SK-N-SH (cell line): ENCODE measurements at regions not wholly inside any gene's neighbourhood (a gene's known extent, or its start where the extent isn't known, plus 50 kb on each side); places are given as distances from the start of the nearest gene placed in this dataset.

Experiments
- CTCF ChIA-PET: fragments of 300-600, 350-600 bp; formaldehyde crosslinking; extraction: SDS; loops from one replicate; lab custom pipeline; 2021; lab: Yijun Ruan, JAX
- POLR2A ChIA-PET: fragments of 350-600 bp; sonication (Branson Sonifier 250); formaldehyde crosslinking; extraction: SDS; loops from one replicate; lab custom pipeline; 2020; ENCODE audit warnings: antibody characterized with exemption, inconsistent platforms; lab: Yijun Ruan, JAX
- DNase-seq: peaks from one replicate; pipeline ENCODE4 v3.0.0; 2012
- H2AFZ ChIP-seq: fragments of 200-600 bp; sonication (generic); 2 replicates; pipeline ENCODE4 v1.8.1; 2016; ENCODE audit warnings: antibody characterized with exemption, mild to moderate bottlenecking, low read depth
- H3F3A ChIP-seq: fragments of 200-600 bp; sonication (generic); replicated peaks from 2 replicates; pipeline ENCODE3; 2016; ENCODE audit warnings: antibody characterized with exemption, mild to moderate bottlenecking; ENCODE audit not compliant: insufficient read depth
- H3K27ac ChIP-seq, 2 experiments: fragments of 200-500 bp in 1 of 2; fragments of 200-600 bp in 1 of 2; sonication (Bioruptor generic) in 1 of 2; sonication (generic), shearing (Covaris generic) in 1 of 2; 2 replicates each; pipeline versions ENCODE4 v1.5.1 to v1.6.1; 2014 to 2016; ENCODE audit warnings: low read depth in 2 of 2, inconsistent platforms in 1 of 2, low read length in 1 of 2, mild to moderate bottlenecking in 1 of 2, mixed read lengths in 1 of 2
- H3K27me3 ChIP-seq: fragments of 200-600 bp; sonication (generic), shearing (Covaris generic); 2 replicates; pipeline ENCODE4 v1.6.1; 2016; ENCODE audit warnings: mixed run types; ENCODE audit not compliant: insufficient read depth
- H3K36me3 ChIP-seq, 2 experiments: fragments of 200-500 bp in 1 of 2; fragments of 200-600 bp in 1 of 2; sonication (Bioruptor generic) in 1 of 2; sonication (generic) in 1 of 2; replicated peaks in 1 of 2; 2 replicates each; pipeline versions ENCODE3 to v1.5.1; 2014 to 2016; ENCODE audit warnings: low read length in 1 of 2, mild to moderate bottlenecking in 1 of 2; ENCODE audit not compliant: insufficient read depth in 2 of 2, control insufficient read depth in 1 of 2
- H3K4me1 ChIP-seq, 2 experiments: fragments of 200-500 bp in 1 of 2; fragments of 200-600 bp in 1 of 2; sonication (Bioruptor generic) in 1 of 2; sonication (generic), shearing (Covaris generic) in 1 of 2; 2 replicates each; pipeline versions ENCODE4 v1.5.1 to v1.6.1; 2014 to 2016; ENCODE audit warnings: low read depth in 1 of 2, low read length in 1 of 2, mixed run types in 1 of 2; ENCODE audit not compliant: insufficient read depth in 2 of 2, control insufficient read depth in 1 of 2
- H3K4me2 ChIP-seq: fragments of 200-600 bp; sonication (generic), shearing (Covaris generic); 2 replicates; pipeline ENCODE4 v1.6.1; 2017; ENCODE audit warnings: mixed run types
- H3K4me3 ChIP-seq, 2 experiments: fragments of 200-500 bp in 1 of 2; fragments of 200-600 bp in 1 of 2; sonication (Bioruptor generic) in 1 of 2; sonication (generic), shearing (Covaris generic) in 1 of 2; 2 replicates each; pipeline versions ENCODE4 v1.5.1 to v1.8.1; 2014 to 2016; ENCODE audit warnings: low read depth in 2 of 2, inconsistent platforms in 1 of 2, low read length in 1 of 2, mild to moderate bottlenecking in 1 of 2, mixed read lengths in 1 of 2, moderate library complexity in 1 of 2
- H3K79me2 ChIP-seq: fragments of 200-600 bp; sonication (generic); 2 replicates; pipeline ENCODE4 v1.8.1; 2017; ENCODE audit warnings: mild to moderate bottlenecking; ENCODE audit not compliant: insufficient read depth
- H3K9ac ChIP-seq: fragments of 200-600 bp; sonication (generic); 2 replicates; pipeline ENCODE4 v1.6.1; 2017; ENCODE audit warnings: mixed run types
- H3K9me2 ChIP-seq: fragments of 200-600 bp; sonication (generic); 2 replicates; pipeline ENCODE4 v1.6.1; 2017; ENCODE audit warnings: mixed run types
- H3K9me3 ChIP-seq: fragments of 200-600 bp; sonication (generic); 2 replicates; pipeline ENCODE4 v1.6.1; 2017; ENCODE audit warnings: mixed run types, mild to moderate bottlenecking, moderate library complexity
- H4K20me1 ChIP-seq: fragments of 200-600 bp; sonication (generic); 2 replicates; pipeline ENCODE4 v1.6.1; 2017; ENCODE audit warnings: mild to moderate bottlenecking, mixed run types; ENCODE audit not compliant: insufficient read depth
- CHD2 ChIP-seq: fragments of 150-350 bp; IDR thresholded peaks from 2 replicates; pipeline ENCODE4 v1.6.1; 2018; ENCODE audit warnings: low read length; ENCODE audit not compliant: partially characterized antibody
- FOXJ3 ChIP-seq: sonication (generic); formaldehyde crosslinking; IDR thresholded peaks from 2 replicates; pipeline ENCODE4 v1.5.1; 2020; ENCODE audit warnings: mild to moderate bottlenecking, missing genetic modification reagents
- FOXM1 ChIP-seq: IDR thresholded peaks from 2 replicates; pipeline ENCODE4 v1.4.0; 2012; ENCODE audit warnings: low read depth, mild to moderate bottlenecking
- GABPA ChIP-seq: IDR thresholded peaks from 2 replicates; pipeline ENCODE4 v1.4.0; 2012; ENCODE audit warnings: low read depth, mild to moderate bottlenecking
- GATA2 ChIP-seq: sonication (generic); formaldehyde crosslinking; IDR thresholded peaks from 2 replicates; pipeline ENCODE4 v1.5.0; 2020; ENCODE audit warnings: mild to moderate bottlenecking, missing genetic modification reagents
- JUND ChIP-seq: IDR thresholded peaks from 2 replicates; pipeline ENCODE4 v1.4.0; 2012
- MXI1 ChIP-seq: IDR thresholded peaks from 2 replicates; pipeline ENCODE4 v1.6.1; 2012; ENCODE audit warnings: mild to moderate bottlenecking, low read depth, low read length, improper control_type of control experiment
- NFIC ChIP-seq: IDR thresholded peaks from 2 replicates; pipeline ENCODE4 v1.4.0; 2012; ENCODE audit warnings: borderline replicate concordance
- NRF1 ChIP-seq: IDR thresholded peaks from 2 replicates; pipeline ENCODE4 v1.6.1; 2012; ENCODE audit warnings: low read depth, mild to moderate bottlenecking, low read length
- POLR2AphosphoS5 ChIP-seq: IDR thresholded peaks from 2 replicates; pipeline ENCODE4 v1.6.1; 2012; ENCODE audit warnings: low read depth, low read length
- REST ChIP-seq: IDR thresholded peaks from 2 replicates; pipeline ENCODE4 v1.6.1; 2012; ENCODE audit warnings: mild to moderate bottlenecking, low read depth, low read length, moderate library complexity
- RFX5 ChIP-seq: IDR thresholded peaks from 2 replicates; pipeline ENCODE4 v1.6.1; 2012; ENCODE audit warnings: mild to moderate bottlenecking, improper control_type of control experiment, low read length
- RXRA ChIP-seq: IDR thresholded peaks from 2 replicates; pipeline ENCODE4 v1.4.0; 2012; ENCODE audit warnings: low read depth, mild to moderate bottlenecking, borderline replicate concordance
- SIN3A ChIP-seq: IDR thresholded peaks from 2 replicates; pipeline ENCODE4 v1.6.1; 2012; ENCODE audit warnings: low read depth, mild to moderate bottlenecking, low read length, moderate library complexity, borderline replicate concordance
- SMC3 ChIP-seq: IDR thresholded peaks from 2 replicates; pipeline ENCODE4 v1.6.1; 2012; ENCODE audit warnings: low read depth, low read length, improper control_type of control experiment
- TCF12 ChIP-seq: IDR thresholded peaks from 2 replicates; pipeline ENCODE4 v1.4.0; 2012
- TEAD4 ChIP-seq: IDR thresholded peaks from 2 replicates; pipeline ENCODE4 v1.4.0; 2012; ENCODE audit warnings: mild to moderate bottlenecking, borderline replicate concordance; ENCODE audit not compliant: insufficient read depth
- USF2 ChIP-seq: fragments of 150-350 bp; IDR thresholded peaks from 2 replicates; pipeline ENCODE4 v1.6.1; 2017; ENCODE audit warnings: antibody characterized with exemption, low read length, low read depth, borderline replicate concordance
- YY1 ChIP-seq: IDR thresholded peaks from 2 replicates; pipeline ENCODE4 v1.4.0; 2012; ENCODE audit warnings: low read depth, mild to moderate bottlenecking
- WGBS: methylation state at CpG from one replicate; pipeline ENCODE4 v1.1.6; 2017; ENCODE audit warnings: low lambda C conversion rate; 5-methylcytosine and 5-hydroxymethylcytosine counted together
- TF ChIP-seq, protein P1 (sequence below): fragments of 200-600 bp; sonication (generic); IDR thresholded peaks from 2 replicates; pipeline ENCODE4 v1.6.1; 2017; ENCODE audit warnings: antibody characterized with exemption, mild to moderate bottlenecking, moderate library complexity
- TF ChIP-seq, protein P2 (sequence below): IDR thresholded peaks from 2 replicates; pipeline ENCODE4 v1.4.0; 2012; ENCODE audit warnings: low read depth

GRCh38 chr6:54786154-54786553 is 60.4 kb upstream of the FAM83B start:
- ChIA-PET POLR2A (no interaction called here), CTCF (interaction anchor here (0.6 kb wide), 1 partner anchor 24 kb away, joined by 3 read pairs; no protein-coding TSS in a partner anchor)
- Histone ChIP-seq H3K4me3 (no peak overlapping the region), H3K4me2 (no peak overlapping the region), H3K36me3 (no peaks in the 10 kb centered on the region), H3K9me2 (no peaks in the 10 kb centered on the region), H4K20me1 (no peaks in the 10 kb centered on the region), H2AFZ (no peak overlapping the region)
- no peak for DNase-seq
- WGBS: 5% methylated on average over 2 of the region's 2 CpGs
- TF ChIP-seq FOXM1: no peak
- TF ChIP-seq GABPA: no peak
- TF ChIP-seq FOXJ3 (CRISPR knock-in tag): no peak
- no peak for TF ChIP-seq GATA2 (CRISPR knock-in tag)
- TF ChIP-seq RXRA: no peak
- TF ChIP-seq REST: no peak
- TF ChIP-seq CHD2: no peak
- TF ChIP-seq RFX5: no peak
- no peak for TF ChIP-seq TEAD4
- TF ChIP-seq SMC3: no peak
- no peak for TF ChIP-seq JUND
- TF ChIP-seq MXI1: no peak
- no peak for TF ChIP-seq POLR2AphosphoS5
- TF ChIP-seq, all 33 proteins: peak for 0
- no peaks in the 10 kb centered on the region for H3K9me3 ChIP-seq
- H3K79me2 ChIP-seq: no peaks in the 10 kb centered on the region
- H3K27ac ChIP-seq: no peak overlapping the region
- H3K9ac ChIP-seq: no peak overlapping the region
- H3K4me1 ChIP-seq: no peaks in the 10 kb centered on the region
- no peaks in the 10 kb centered on the region for H3F3A ChIP-seq
- H3K27me3 ChIP-seq: no peaks in the 10 kb centered on the region; the same call in 1 of the 2 replicates

DNA sequence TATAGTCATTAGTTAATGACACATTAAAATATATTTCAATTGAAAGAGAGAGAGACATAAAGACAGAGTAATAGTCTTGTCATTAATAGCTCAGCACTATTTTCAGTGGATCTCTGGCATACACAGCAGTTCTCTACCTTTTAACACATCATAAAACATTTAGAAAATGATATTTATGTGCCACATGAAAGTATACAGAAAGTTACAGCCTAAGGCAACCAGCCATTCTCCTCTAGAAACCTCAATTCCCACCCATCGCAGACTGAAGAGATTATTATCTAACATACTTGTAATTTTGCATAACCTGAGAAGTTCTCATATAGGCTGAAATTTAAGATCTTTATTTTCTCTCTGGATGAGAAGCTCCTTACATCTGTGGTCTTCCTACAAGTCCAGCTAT is 58.7 kb upstream of the FAM83B start:
- no peak for DNase-seq
- Histone ChIP-seq H3K36me3 (no peaks in the 10 kb centered on the region), H3K27ac (no peak overlapping the region), H2AFZ (no peak overlapping the region), H3K9ac (no peak overlapping the region), H3K9me3 (no peaks in the 10 kb centered on the region), H3K4me3 (no peak overlapping the region), H3K4me2 (no peak overlapping the region), H3K4me1 (no peaks in the 10 kb centered on the region), H3K27me3 (no peaks in the 10 kb centered on the region; the same call in 1 of the 2 replicates), H3K79me2 (no peaks in the 10 kb centered on the region), H3K9me2 (no peaks in the 10 kb centered on the region), H3F3A (no peaks in the 10 kb centered on the region), H4K20me1 (no peaks in the 10 kb centered on the region)
- POLR2A ChIA-PET: no interaction called here
- TF ChIP-seq JUND (no peak), RFX5 (no peak), SIN3A (no peak), TCF12 (no peak), FOXJ3 (CRISPR knock-in tag) (no peak), NRF1 (no peak), TEAD4 (no peak), SMC3 (no peak), GABPA (no peak), NFIC (no peak), YY1 (no peak), RXRA (no peak), USF2 (no peak)
- TF ChIP-seq, protein P1, sequence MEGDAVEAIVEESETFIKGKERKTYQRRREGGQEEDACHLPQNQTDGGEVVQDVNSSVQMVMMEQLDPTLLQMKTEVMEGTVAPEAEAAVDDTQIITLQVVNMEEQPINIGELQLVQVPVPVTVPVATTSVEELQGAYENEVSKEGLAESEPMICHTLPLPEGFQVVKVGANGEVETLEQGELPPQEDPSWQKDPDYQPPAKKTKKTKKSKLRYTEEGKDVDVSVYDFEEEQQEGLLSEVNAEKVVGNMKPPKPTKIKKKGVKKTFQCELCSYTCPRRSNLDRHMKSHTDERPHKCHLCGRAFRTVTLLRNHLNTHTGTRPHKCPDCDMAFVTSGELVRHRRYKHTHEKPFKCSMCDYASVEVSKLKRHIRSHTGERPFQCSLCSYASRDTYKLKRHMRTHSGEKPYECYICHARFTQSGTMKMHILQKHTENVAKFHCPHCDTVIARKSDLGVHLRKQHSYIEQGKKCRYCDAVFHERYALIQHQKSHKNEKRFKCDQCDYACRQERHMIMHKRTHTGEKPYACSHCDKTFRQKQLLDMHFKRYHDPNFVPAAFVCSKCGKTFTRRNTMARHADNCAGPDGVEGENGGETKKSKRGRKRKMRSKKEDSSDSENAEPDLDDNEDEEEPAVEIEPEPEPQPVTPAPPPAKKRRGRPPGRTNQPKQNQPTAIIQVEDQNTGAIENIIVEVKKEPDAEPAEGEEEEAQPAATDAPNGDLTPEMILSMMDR: no peak
- TF ChIP-seq, protein P2, sequence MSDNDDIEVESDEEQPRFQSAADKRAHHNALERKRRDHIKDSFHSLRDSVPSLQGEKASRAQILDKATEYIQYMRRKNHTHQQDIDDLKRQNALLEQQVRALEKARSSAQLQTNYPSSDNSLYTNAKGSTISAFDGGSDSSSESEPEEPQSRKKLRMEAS: no peak
- CTCF ChIA-PET: no interaction called here
- WGBS: 6% methylated on average over 1 of the region's 1 CpG
